Common myeloid progenitor, CD34-positive (primary cell): ENCODE measurements at regions not wholly inside any gene's neighbourhood (a gene's known extent, or its start where the extent isn't known, plus 50 kb on each side); places are given as distances from the start of the nearest gene placed in this dataset.

Experiments used
- CTCF ChIA-PET: fragments of 350-600 bp; sonication (Branson Sonifier 250); formaldehyde crosslinking; loops from one replicate; lab custom pipeline; 2021; ENCODE audit warnings: antibody characterized with exemption; lab: Charles Lee
- POLR2A ChIA-PET: fragments of 350-600 bp; sonication (Branson Sonifier 250); formaldehyde crosslinking; loops from one replicate; lab custom pipeline; 2021; ENCODE audit warnings: antibody characterized with exemption; lab: Charles Lee
- DNase-seq, 3 donors: peaks; one replicate each; pipeline versions ENCODE4 v3.0.0 to v3.0.0-alpha.2; 2013
- H3K27ac ChIP-seq, 2 experiments: 1 replicate in 1 of 2; 2 replicates in 1 of 2; pipeline ENCODE4 v1.7.0; 2013; ENCODE audit warnings: inconsistent platforms in 2 of 2, low read length in 2 of 2, mild to moderate bottlenecking in 2 of 2, low read depth in 1 of 2, moderate library complexity in 1 of 2; ENCODE audit not compliant: severe bottlenecking in 2 of 2, insufficient read depth in 1 of 2, poor library complexity in 1 of 2
- H3K27me3 ChIP-seq, 5 experiments: replicated peaks in 2 of 5; 1 replicate in 3 of 5; 2 replicates in 2 of 5; pipeline versions ENCODE4 v1.6.1 to v1.7.0; 2013; ENCODE audit warnings: low read length in 4 of 5, mild to moderate bottlenecking in 2 of 5, moderate library complexity in 2 of 5, inconsistent platforms in 1 of 5; ENCODE audit not compliant: insufficient read depth in 5 of 5, control insufficient read depth in 4 of 5
- H3K36me3 ChIP-seq, 4 experiments: 1 replicate in 2 of 4; 2 replicates in 2 of 4; pipeline versions ENCODE4 v1.6.1 to v1.7.0; 2013; ENCODE audit warnings: low read length in 3 of 4, control low read depth in 1 of 4, mild to moderate bottlenecking in 1 of 4; ENCODE audit not compliant: control insufficient read depth in 4 of 4, insufficient read depth in 4 of 4
- H3K4me1 ChIP-seq, 4 experiments: 1 replicate in 3 of 4; 2 replicates in 1 of 4; pipeline versions ENCODE4 v1.6.1 to v1.7.1; 2013; ENCODE audit warnings: low read length in 3 of 4, mild to moderate bottlenecking in 3 of 4, control low read depth in 1 of 4, inconsistent platforms in 1 of 4, moderate library complexity in 1 of 4; ENCODE audit not compliant: control insufficient read depth in 4 of 4, insufficient read depth in 4 of 4; ENCODE audit errors: control extremely low read depth in 1 of 4
- H3K4me3 ChIP-seq, 7 experiments: 1 replicate in 4 of 7; 2 replicates in 3 of 7; pipeline versions ENCODE4 v1.5.1 to v1.7.0; 2013; ENCODE audit warnings: mild to moderate bottlenecking in 7 of 7, low read length in 6 of 7, moderate library complexity in 6 of 7, inconsistent platforms in 2 of 7, low read depth in 2 of 7, control low read depth in 1 of 7; ENCODE audit not compliant: insufficient read depth in 4 of 7, control insufficient read depth in 1 of 7; ENCODE audit errors: extremely low read depth in 1 of 7
- H3K9me3 ChIP-seq, 5 experiments: 1 replicate in 4 of 5; 2 replicates in 1 of 5; pipeline versions ENCODE4 v1.6.1 to v1.7.1; 2013; ENCODE audit warnings: low read length in 4 of 5, mild to moderate bottlenecking in 2 of 5, inconsistent platforms in 1 of 5, low read depth in 1 of 5, moderate library complexity in 1 of 5; ENCODE audit not compliant: control insufficient read depth in 4 of 5, insufficient read depth in 2 of 5; ENCODE audit errors: control extremely low read depth in 1 of 5
- WGBS: methylation state at CpG from one replicate; pipeline ENCODE4 v1.1.5; 2013; ENCODE audit not compliant: insufficient coverage; 5-methylcytosine and 5-hydroxymethylcytosine counted together

GRCh38 chr4:19736968-19737756 is 514.5 kb upstream of the SLIT2 start:
- DNase-seq: no peak
- Histone ChIP-seq H3K27ac (no peak overlapping the region), H3K4me3 (no peak overlapping the region), H3K36me3 (no peaks in the 10 kb centered on the region), H3K9me3 (no peaks in the 10 kb centered on the region), H3K27me3 (peaks cover 0 to 5% (median 0%) of the 10 kb centered on the region in 5 experiments), H3K4me1 (no peaks in the 10 kb centered on the region)
- ChIA-PET POLR2A (no interaction called here), CTCF (no interaction called here)
- no CpG with 5 or more reads among the region's 1 CpG for WGBS

- Histone ChIP-seq H3K9me3 (peaks cover 0 to 2% (median 0%) of the 10 kb centered on the region in 5 experiments), H3K27ac (no peak overlapping the region), H3K4me3 (no peak overlapping the region), H3K27me3 (peaks cover 0 to 5% (median 0%) of the 10 kb centered on the region in 5 experiments), H3K36me3 (no peaks in the 10 kb centered on the region), H3K4me1 (peaks cover 0 to 9% (median 2%) of the 10 kb centered on the region in 4 experiments)
- DNase-seq: no peak
- POLR2A ChIA-PET: no interaction called here
- CTCF ChIA-PET: no interaction called here
Measured at GRCh38 chr4:19735012-19735411, 516.7 kb upstream of the SLIT2 start.

GRCh38 chr4:19729886-19730651 is 521.6 kb upstream of the SLIT2 start:
- H3K4me1 ChIP-seq: peaks cover 0 to 14% (median 5%) of the 10 kb centered on the region in 4 experiments
- peaks cover 0 to 2% (median 0%) of the 10 kb centered on the region in 5 experiments for H3K9me3 ChIP-seq
- ChIA-PET CTCF (no interaction called here), POLR2A (no interaction called here)
- H3K36me3 ChIP-seq: no peaks in the 10 kb centered on the region
- H3K27me3 ChIP-seq: peaks cover 0 to 2% (median 0%) of the 10 kb centered on the region in 5 experiments
- H3K27ac ChIP-seq: no peak overlapping the region
- 0% methylated on average over 4 of the region's 8 CpGs for WGBS
- no peak overlapping the region for H3K4me3 ChIP-seq
- DNase-seq: peak; percentile 5 to 42 (median 42)

GRCh38 chr4:19728773-19729172 is 522.9 kb upstream of the SLIT2 start:
- H3K27ac ChIP-seq: no peak overlapping the region
- ChIA-PET CTCF (no interaction called here), POLR2A (no interaction called here)
- H3K4me1 ChIP-seq: peaks cover 0 to 14% (median 5%) of the 10 kb centered on the region in 4 experiments
- no peaks in the 10 kb centered on the region for H3K36me3 ChIP-seq
- H3K27me3 ChIP-seq: peaks cover 0 to 2% (median 0%) of the 10 kb centered on the region in 5 experiments
- no peak for DNase-seq
- no peak overlapping the region for H3K4me3 ChIP-seq
- WGBS: no CpG with 5 or more reads among the region's 1 CpG
- peaks cover 0 to 2% (median 0%) of the 10 kb centered on the region in 5 experiments for H3K9me3 ChIP-seq

GRCh38 chr4:19727141-19727540 is 524.6 kb upstream of the SLIT2 start:
- 100% methylated on average over 2 of the region's 8 CpGs for WGBS
- DNase-seq: no peak

GRCh38 chr4:19725130-19725529 is 526.6 kb upstream of the SLIT2 start:
- peaks cover 0 to 7% (median 4%) of the 10 kb centered on the region in 4 experiments for H3K4me1 ChIP-seq
- no peaks in the 10 kb centered on the region for H3K9me3 ChIP-seq
- no peak overlapping the region for H3K4me3 ChIP-seq
- DNase-seq: no peak
- H3K27ac ChIP-seq: no peak overlapping the region
- ChIA-PET POLR2A (no interaction called here), CTCF (no interaction called here)
- peaks cover 0 to 5% (median 0%) of the 10 kb centered on the region in 5 experiments for H3K27me3 ChIP-seq
- 54% methylated on average over 2 of the region's 3 CpGs for WGBS
- H3K36me3 ChIP-seq: no peaks in the 10 kb centered on the region

More at GRCh38 chr4:19727141-19727540, 524.6 kb upstream of the SLIT2 start:
- H3K36me3 ChIP-seq: no peaks in the 10 kb centered on the region
- peaks cover 0 to 2% (median 0%) of the 10 kb centered on the region in 5 experiments for H3K27me3 ChIP-seq
- no peak overlapping the region for H3K27ac ChIP-seq
- H3K9me3 ChIP-seq: peaks cover 0 to 2% (median 0%) of the 10 kb centered on the region in 5 experiments
- ChIA-PET POLR2A (no interaction called here), CTCF (no interaction called here)
- H3K4me3 ChIP-seq: no peak overlapping the region
- peaks cover 0 to 14% (median 5%) of the 10 kb centered on the region in 4 experiments for H3K4me1 ChIP-seq

GRCh38 chr4:19722404-19722803 is 529.3 kb upstream of the SLIT2 start:
- H3K4me3 ChIP-seq: no peak overlapping the region
- peaks cover 0 to 5% (median 0%) of the 10 kb centered on the region in 5 experiments for H3K27me3 ChIP-seq
- DNase-seq: no peak
- H3K9me3 ChIP-seq: peaks cover 0 to 2% (median 0%) of the 10 kb centered on the region in 5 experiments
- H3K4me1 ChIP-seq: no peaks in the 10 kb centered on the region
- no peaks in the 10 kb centered on the region for H3K36me3 ChIP-seq
- 17% methylated on average over 1 of the region's 1 CpG for WGBS
- H3K27ac ChIP-seq: no peak overlapping the region
- POLR2A ChIA-PET: no interaction called here
- CTCF ChIA-PET: no interaction called here
